ENCODE measurements at regions not wholly inside any gene's neighbourhood (a gene's known extent, or its start where the extent isn't known, plus 50 kb on each side); places are given as distances from the start of the nearest gene placed in this dataset.

- peak; percentile 1 for DNase-seq (ENCODE audit: low spot score)
Measured at GRCh38 chr5:135662683-135663082, 83.9 kb upstream of the CXCL14 start.

DNA sequence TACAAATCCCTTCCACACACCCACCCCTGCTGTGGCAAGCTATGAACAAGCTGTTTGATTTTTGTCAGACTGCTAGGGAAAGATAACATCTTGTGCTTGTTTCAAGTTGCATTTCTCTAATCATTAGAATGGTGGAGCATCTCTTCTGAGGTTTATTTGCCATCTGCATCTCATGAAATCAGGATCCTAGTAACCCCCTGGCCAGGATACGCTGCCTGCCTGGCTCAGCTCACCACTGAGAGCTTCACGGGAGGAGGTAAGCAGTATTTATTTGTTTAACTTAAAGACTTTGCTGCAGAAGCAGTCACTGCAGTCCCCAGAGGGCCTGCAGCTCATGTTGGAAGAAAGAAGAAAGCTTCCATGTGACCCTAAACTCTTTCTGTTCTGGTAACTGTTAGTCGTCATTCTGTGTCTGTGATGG, 83.3 kb upstream of the CXCL14 start:
- no peak for DNase-seq (ENCODE audit: low spot score)

DNA sequence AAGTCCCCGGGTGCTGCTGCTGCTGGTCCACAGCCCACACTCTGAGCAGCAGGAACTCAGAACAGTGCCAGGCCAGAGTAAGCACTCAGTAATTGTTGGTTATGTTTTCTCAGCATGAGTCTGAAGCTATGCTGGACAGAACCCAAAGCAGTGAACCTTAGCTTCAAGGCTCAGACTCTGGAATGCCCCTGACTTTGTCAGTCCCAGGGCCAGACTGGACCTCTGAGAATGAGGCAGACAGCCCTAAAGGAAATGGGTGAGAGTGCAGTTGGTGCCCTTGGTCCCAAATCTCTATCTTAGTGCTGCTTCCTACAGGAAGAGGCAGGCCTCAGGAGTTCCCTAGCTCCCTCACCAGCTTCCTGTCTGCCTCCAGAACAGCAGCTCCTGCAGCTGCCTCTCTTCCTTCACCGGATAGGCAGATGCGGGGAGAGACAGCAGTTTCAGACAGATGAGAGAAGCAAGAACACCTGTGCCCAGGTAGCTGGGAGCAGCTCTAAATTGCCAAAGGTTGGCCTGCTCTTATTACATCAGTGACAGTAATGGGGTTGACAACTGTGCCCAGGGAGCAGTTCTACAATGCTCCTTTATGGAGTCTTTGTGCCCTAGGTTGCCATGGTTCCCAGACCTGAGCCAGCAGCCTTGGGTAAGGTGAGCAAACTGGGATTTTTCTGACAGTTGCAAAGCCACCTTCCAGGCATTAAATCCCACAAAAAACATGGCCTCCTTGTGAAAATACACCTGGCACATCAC, 82.2 kb upstream of the CXCL14 start:
- no peak for DNase-seq (ENCODE audit: low spot score)

GRCh38 chr5:135657536-135658305, 78.9 kb upstream of the CXCL14 start:
- no peak for DNase-seq (ENCODE audit: low spot score)

DNA sequence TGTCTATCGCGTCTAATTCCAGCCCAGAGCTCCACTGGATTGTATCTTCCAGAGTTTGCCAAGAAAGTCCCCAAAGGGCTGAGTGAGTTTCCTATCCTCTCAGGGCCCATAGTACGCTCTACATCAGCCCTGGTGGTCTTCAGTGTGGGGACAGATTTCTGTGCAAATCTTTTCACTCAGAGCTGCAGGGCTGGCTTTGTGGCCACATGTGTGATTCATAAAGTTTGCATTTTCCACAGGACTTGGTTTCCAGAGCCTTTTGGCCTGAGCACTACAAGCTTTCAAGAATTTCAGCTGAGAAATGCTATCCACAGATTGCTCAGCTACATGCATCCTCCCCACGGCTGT, 76.7 kb upstream of the CXCL14 start:
- DNase-seq (ENCODE audit: low spot score), result no peak

DNA sequence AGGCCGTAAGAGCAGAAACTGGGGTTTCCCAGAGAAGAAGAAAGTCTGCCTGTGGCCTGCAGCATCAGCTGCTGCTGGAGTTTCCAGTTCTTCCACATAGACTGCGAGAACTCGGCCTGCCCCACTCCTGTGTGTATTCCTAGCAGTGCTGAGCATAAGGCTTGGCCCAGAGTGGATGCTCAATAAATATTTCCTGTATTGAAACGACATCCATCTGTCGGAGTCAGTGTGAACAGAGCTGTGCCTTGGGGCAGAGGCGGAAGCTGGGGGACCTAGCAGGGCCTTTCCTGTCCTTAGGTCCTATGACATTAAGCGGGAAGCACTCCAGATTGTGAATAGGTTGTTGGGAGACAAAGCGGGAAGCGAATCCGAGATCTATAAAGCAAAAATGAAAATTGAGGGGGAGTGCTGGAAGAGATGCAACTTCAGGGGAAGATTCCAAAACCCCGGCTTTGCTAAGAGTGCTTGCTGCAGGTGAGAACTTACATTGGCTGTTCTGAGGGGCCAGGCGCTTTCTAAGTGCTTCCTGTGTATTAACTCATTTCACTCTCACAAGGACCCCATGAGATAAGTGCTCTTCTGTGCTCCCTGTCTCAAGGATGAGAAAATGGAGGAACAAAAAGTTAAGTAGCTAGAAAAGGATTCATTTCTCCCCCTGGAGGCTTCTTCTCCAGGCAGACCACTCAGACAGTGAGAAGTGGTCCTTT, 76.1 kb upstream of the CXCL14 start:
- no peak for DNase-seq (ENCODE audit: low spot score)

GRCh38 chr5:135651156-135651555, 72.4 kb upstream of the CXCL14 start:
- no peak for DNase-seq (ENCODE audit: low spot score)

DNA sequence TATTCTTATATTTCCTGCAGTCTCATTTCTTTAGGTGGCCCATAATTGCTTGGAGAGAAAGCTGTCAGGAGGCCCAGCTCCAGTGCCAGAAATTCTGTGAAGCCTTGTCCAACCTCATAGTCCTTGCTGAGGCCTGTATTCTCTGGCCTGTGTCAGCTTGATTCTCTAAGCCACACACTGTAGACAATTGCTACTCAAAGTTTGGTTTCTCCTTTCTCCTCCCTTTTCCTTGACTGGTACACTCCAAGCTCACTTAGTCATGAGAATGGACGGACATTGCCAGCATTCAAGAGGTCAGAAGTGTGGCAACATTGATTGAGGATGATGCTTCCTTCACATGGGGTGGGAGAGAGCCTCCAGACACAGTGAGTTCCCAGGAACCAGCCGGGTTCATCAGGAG, 71.3 kb upstream of the CXCL14 start:
- DNase-seq (ENCODE audit: low spot score), result no peak

- no peak for DNase-seq (ENCODE audit: low spot score)
Measured at GRCh38 chr5:135649435-135649834, 70.6 kb upstream of the CXCL14 start.

DNA sequence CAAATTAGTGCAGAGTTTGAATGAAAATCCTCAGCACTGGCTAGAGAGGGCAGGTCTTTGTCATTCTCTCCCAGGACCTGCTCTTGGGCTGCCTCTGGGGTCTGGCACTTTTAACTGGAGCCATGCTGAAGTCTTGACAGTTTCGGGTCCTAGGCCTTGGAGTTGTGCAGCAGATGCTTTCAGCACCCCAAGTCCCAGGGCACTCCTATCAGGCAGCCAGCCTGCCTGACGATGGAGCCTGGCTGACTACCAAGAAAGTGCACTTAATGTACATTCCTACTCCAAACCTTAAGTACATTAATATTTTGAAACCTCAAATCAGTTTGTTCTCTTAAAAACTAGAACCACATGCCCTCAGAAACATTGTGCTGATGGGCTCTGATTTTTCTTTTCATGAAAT, 69.3 kb upstream of the CXCL14 start:
- no peak for DNase-seq (ENCODE audit: low spot score)

GRCh38 chr5:135645336-135646180, 66.8 kb upstream of the CXCL14 start:
- no peak for DNase-seq (ENCODE audit: low spot score)

GRCh38 chr5:135644816-135645215, 66.0 kb upstream of the CXCL14 start:
- no peak for DNase-seq (ENCODE audit: low spot score)

- DNase-seq (ENCODE audit: low spot score), result no peak
Measured at GRCh38 chr5:135643881-135644766, 65.3 kb upstream of the CXCL14 start.

GRCh38 chr5:135642934-135643333, 64.1 kb upstream of the CXCL14 start:
- DNase-seq (ENCODE audit: low spot score), result no peak

GRCh38 chr5:135642488-135642870, 63.7 kb upstream of the CXCL14 start:
- no peak for DNase-seq (ENCODE audit: low spot score)

- no peak for DNase-seq (ENCODE audit: low spot score)
Measured at GRCh38 chr5:135641734-135642487, 63.1 kb upstream of the CXCL14 start.

DNA sequence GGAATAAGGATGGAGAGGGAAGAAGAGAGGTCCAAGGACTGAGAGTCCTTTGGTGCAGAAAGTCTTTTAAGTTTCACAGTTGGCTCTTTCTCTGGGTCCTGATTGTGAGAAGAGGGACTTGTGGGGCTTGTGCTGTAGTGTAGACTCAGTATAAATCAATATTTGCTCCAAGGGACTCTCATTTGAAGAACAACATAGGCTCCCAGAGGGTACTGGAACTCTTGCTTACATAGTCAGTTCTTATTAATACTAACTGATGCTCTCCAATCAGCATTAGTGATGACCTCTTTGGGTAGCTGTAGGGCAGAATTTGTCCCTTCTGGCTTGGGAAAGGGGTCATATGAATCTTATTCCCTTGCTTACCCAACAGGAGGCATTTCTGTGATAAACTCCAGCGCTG, 62.5 kb upstream of the CXCL14 start:
- DNase-seq (ENCODE audit: low spot score), result no peak

- DNase-seq (ENCODE audit: low spot score), result no peak
Measured at GRCh38 chr5:135635451-135635850, 56.7 kb upstream of the CXCL14 start.

GRCh38 chr5:135632798-135633197, 54.0 kb upstream of the CXCL14 start:
- DNase-seq (ENCODE audit: low spot score), result no peak

- no peak for DNase-seq (ENCODE audit: low spot score)
Measured at GRCh38 chr5:135631391-135631790, 52.6 kb upstream of the CXCL14 start.
